Neural progenitor cell (in vitro differentiated cells): ENCODE measurements at regions not wholly inside any gene's neighbourhood (a gene's known extent, or its start where the extent isn't known, plus 50 kb on each side); places are given as distances from the start of the nearest gene placed in this dataset.

ENCODE experiments used
- CTCF ChIP-seq: fragments of 200-600 bp; sonication (generic); IDR thresholded peaks from 2 replicates; pipeline ENCODE4 v1.5.1; 2017; ENCODE audit warnings: antibody characterized with exemption, mild to moderate bottlenecking
- EZH2phosphoT487 ChIP-seq: fragments of 200-600 bp; sonication (generic); IDR thresholded peaks from 2 replicates; pipeline ENCODE4 v1.6.1; 2017; ENCODE audit warnings: antibody characterized with exemption

GRCh38 chr7:156071612-156072011 is 259.3 kb upstream of the SHH start:
- TF ChIP-seq CTCF (no peak), EZH2phosphoT487 (no peak)
